ENCODE measurements at regions not wholly inside any gene's neighbourhood (a gene's known extent, or its start where the extent isn't known, plus 50 kb on each side); places are given as distances from the start of the nearest gene placed in this dataset.

- TF ChIP-seq CTCF (IDR thresholded peaks at IDR 0.05; ENCODE audit: borderline replicate concordance, insufficient read depth, low read depth, low read length) = no peak
Measured at GRCh38 chr12:81811778-81812125, 52.6 kb upstream of the PPFIA2 start.

GRCh38 chr12:81811061-81811777, 52.1 kb upstream of the PPFIA2 start:
- TF ChIP-seq CTCF (IDR thresholded peaks at IDR 0.05; ENCODE audit: borderline replicate concordance, insufficient read depth, low read depth, low read length) = no peak
- H3K4me3 ChIP-seq (ENCODE audit: low read depth, low read length) = no peak overlapping the region

More at GRCh38 chr12:81811778-81812125, 52.6 kb upstream of the PPFIA2 start:
- no peak overlapping the region for H3K4me3 ChIP-seq (ENCODE audit: low read depth, low read length)

- TF ChIP-seq CTCF (IDR thresholded peaks at IDR 0.05; ENCODE audit: borderline replicate concordance, insufficient read depth, low read depth, low read length) = no peak
- H3K4me3 ChIP-seq (ENCODE audit: low read depth, low read length) = no peak overlapping the region
Measured at GRCh38 chr12:81809829-81810595, 50.9 kb upstream of the PPFIA2 start.

- no peak for TF ChIP-seq CTCF (IDR thresholded peaks at IDR 0.05; ENCODE audit: borderline replicate concordance, insufficient read depth, low read depth, low read length)
- H3K4me3 ChIP-seq (ENCODE audit: low read depth, low read length) = no peak overlapping the region
Measured at GRCh38 chr12:81809113-81809777, 50.1 kb upstream of the PPFIA2 start.

Measured in GM12875 (cell line).